ENCODE measurements at regions not wholly inside any gene's neighbourhood (a gene's known extent, or its start where the extent isn't known, plus 50 kb on each side); places are given as distances from the start of the nearest gene placed in this dataset.

DNA sequence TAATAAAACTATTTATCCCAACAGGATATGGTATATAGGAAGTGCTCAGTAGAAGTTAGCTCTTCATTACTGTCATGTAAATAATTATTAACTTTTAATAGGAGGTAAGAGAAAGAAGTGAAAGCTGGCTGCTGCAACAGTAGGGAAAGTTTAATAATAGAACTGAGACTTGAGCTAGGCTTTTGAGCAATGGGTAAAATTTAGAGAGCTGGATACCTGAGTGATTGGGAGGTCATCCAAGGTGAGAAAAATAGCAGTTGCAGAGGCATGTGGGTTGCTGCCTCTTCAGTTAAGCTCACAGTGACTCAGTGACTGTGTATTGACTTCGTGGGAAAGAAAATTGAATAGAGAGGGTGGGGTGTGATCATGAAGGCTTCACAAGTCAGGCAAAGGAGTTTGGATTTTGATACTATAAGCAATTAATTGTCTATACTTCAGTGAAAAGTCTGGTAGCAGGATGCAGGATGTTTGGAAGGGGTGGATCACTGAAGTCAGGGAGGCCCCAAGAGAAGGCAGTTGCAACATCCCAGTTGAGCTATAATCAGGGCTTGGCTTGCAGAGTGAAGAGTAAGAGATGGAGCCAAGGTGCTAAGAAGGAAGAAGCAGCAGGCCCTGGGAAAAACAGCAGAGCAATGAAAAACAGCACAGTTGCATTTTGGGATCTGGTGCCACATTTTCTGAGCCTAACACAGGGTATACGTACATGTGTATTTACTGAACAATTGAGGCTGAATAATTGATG, 172.0 kb upstream of the FRMD6 start:
- no peak for DNase-seq

GRCh38 chr14:51481643-51482042, 170.1 kb upstream of the FRMD6 start:
- no peak for DNase-seq

DNA sequence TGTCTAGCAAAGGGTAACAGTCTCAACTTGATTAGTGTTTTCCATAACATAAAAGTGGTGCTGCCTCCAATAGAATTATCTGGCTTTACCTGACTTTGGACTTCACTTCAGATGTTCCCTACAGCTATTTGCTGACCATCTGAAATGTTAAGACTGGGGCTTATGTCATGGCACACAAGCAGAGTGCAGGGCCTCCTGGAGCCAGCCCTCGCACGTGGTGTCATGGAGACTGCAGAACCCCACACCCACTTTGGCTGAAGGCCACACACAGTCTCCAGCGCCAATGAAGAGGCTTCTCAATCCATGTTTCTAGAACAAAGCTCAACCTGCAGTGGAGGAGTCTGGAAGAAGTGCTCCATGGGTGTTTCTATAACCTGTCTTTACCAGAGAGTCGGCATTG, 169.6 kb upstream of the FRMD6 start:
- no peak for DNase-seq

DNA sequence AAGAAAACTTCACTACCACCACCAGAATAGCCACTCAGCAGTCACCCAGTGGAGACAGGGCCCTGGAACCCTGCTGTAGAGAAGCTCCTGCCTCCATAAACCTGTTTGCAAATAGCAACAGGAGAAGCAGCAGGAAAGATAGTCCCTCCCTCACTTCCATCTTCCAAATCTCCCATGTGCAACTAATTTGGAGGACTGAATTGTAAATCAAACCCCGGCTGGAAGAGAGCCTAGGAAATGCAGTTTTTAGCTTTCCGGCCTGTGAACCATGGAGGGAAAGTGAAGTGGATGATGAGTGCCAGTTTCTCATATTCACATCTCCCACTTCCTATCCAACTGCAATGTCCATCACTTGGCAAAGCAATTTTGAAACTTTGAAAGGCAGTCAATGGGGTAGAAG, 167.2 kb upstream of the FRMD6 start:
- no peak for DNase-seq

- no peak for DNase-seq
Observed at GRCh38 chr14:51485733-51486132, 166.0 kb upstream of the FRMD6 start.

DNA sequence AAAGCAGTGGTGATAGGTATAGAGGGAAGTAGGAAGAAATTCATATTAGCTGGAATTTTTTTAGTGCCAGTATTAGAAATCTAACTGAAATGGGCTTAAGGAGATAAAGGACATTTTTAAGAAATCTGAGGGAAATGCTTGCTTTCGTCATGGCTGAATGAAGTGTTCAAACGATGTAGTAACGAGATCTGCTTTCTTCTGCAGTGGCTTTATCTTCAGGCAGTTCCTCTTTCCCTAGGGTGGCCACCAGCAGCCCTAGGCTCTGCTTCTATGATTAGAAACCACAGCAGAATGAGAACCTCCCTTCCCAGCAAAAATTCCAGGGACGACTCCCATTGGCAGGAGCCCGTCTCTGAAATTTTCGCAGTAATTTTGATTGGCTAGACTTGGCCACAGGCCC, 163.9 kb upstream of the FRMD6 start:
- no peak for DNase-seq

- DNase-seq: no peak
Observed at GRCh38 chr14:51488569-51489220, 163.0 kb upstream of the FRMD6 start.

DNA sequence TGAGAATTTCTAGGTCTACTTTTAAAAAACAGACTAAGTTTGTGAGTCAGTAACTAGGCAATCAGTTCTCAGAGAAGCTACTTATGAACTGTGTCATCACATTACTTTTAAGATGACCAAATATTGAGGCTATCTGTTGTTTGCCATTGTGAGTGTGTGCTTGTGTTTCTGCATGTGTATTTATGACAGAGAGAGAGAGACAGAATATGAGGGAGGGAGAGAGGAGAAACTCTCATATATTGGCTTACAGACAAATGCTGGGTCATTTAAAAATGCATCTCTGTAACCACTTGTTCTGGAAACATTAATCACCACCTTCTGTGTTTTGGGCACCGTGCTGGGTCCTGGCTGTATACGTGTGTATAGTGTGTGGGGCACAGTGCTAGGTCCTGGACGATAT, 161.5 kb upstream of the FRMD6 start:
- DNase-seq: no peak

GRCh38 chr14:51491036-51491545, 160.6 kb upstream of the FRMD6 start:
- DNase-seq: no peak

DNA sequence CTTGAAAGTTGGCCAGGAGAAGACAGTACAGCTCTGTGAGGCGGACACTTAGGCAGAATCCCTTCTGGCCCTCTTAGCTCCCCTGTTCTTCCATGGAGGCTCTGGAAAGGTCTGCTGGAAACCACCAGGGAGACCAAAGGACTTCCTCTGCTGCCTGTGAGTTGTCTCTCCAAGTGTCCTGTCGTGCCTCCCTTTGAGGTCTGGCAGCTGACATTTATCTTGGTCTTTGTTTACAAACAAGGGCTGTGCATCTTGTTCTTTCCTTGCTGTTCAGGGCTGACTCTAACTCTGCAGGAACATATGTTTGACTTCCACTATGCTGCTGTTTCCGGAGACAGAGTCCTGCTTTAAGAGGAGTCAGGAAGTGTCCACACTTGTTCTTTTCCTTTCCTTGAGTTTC, 159.9 kb upstream of the FRMD6 start:
- DNase-seq: no peak

GRCh38 chr14:51495319-51495718, 156.4 kb upstream of the FRMD6 start:
- no peak for DNase-seq

- no peak for DNase-seq
Observed at GRCh38 chr14:51498411-51499227, 153.1 kb upstream of the FRMD6 start.

- DNase-seq: no peak
Observed at GRCh38 chr14:51500776-51501175, 150.9 kb upstream of the FRMD6 start.

- DNase-seq: no peak
Observed at GRCh38 chr14:51501746-51502145, 150.0 kb upstream of the FRMD6 start.

DNA sequence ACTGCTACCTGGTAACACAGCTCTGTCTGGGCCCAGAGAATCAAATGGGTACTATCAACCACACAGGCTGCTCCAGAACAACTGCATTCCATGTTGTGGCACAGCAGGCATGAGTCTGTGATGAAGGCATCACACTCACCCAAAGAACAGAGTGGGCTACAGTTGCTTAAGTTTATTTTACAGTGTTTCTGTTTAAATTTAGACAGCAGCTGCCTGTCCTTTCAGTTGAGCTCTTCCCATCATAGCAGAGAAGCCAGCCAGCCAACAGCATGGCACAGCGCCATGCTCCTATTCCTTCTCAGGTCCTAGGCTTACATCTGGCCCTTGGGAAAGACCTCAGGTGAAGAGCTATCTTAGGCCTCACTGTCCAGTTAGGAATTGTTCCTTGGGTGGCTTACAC, 147.0 kb upstream of the FRMD6 start:
- no peak for DNase-seq

DNA sequence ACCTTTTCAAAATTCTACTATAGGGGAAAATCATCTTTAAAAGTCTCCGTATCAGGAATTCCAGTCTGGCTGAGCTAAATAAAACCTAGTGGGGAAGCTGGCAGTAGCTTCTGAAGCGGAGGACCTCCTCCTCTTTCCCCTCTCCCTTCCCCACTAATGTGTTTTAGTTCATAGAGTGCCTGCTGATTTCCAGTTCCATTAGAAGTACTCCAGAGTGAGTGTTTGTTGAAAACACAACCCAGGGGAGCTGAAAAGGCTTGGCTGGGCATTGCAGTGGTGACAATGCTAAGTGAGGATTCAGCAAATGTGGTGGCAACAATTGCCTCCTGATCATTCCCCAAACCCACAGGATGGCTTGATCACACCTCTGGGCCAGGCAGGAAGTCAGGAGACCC, 144.2 kb upstream of the FRMD6 start:
- no peak for DNase-seq

DNA sequence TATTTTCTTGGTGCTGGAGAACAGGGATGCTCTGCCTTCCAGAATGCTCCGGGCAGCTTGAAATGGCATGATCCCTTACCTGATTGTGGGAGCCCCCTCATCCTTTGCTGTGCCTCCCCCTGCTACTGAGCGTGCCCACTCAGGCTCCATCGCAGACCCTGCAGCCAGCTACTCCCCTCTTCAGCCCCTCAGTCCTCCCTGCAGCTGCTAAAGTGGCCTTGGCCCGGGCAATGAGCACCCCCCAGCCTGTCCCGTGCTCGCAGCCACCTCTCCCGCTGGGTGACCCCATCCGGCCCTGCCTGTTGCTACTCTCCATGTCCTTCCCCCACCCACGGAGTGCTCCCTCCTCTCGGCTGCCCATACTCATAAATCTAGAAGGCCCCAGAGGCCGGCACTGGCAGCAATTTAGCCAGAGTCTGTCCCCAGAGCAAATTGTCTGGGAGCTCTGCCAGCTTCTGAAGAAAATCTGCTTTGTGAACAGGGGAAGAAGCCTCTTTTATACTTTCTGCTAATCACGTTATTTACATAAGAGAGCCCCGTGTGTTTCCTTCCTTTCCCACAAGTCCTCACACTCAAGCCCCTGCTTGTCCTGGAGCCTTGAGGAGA, 143.7 kb upstream of the FRMD6 start:
- DNase-seq: no peak

DNA sequence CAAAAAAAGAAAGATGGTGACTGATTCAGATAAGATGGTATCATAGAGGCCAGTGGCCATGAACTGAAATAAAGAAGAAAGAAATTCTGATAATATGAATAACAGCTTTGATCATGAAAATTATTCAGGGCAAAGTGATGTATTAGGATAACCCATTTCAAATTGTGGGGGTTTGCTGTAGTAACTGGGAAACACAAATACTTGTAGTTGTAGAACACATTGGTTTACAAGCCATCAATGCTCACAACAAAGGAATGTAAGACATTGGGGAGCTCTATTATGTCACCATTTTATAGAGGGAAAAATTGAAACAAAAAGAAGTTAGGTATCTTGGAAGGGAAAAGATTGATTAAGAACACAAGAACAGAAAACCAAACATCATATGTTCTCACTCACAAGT, 140.4 kb upstream of the FRMD6 start:
- DNase-seq: no peak

GRCh38 chr14:51512316-51512715, 139.4 kb upstream of the FRMD6 start:
- no peak for DNase-seq

- DNase-seq: no peak
Observed at GRCh38 chr14:51513281-51513680, 138.4 kb upstream of the FRMD6 start.

DNA sequence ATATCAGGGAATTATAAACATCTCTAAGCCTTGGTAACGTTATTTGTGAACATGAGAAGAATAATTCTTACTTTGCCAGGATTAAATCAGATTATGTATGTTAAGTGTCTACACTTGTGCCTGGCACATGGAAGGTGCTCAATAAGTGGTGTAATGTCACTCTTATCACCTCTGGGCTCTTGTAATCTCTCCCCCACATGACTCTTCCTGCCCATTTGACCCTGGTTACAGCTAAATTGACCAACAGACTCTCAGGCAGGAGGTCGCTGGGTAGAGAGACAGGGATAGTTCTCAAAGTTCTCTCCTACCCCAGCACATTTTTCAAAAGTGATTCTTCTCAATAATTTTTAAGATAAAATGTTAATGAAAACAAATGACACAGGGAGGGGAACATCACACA, 137.8 kb upstream of the FRMD6 start:
- DNase-seq: no peak

GRCh38 chr14:51515611-51516010, 136.1 kb upstream of the FRMD6 start:
- no peak for DNase-seq

GRCh38 chr14:51516706-51517395, 134.9 kb upstream of the FRMD6 start:
- DNase-seq: no peak

All from NCI-H2029 treated with DMSO at 0.1 percent for 48 hours (cell line).